RWPE1 (cell line): ENCODE measurements at regions not wholly inside any gene's neighbourhood (a gene's known extent, or its start where the extent isn't known, plus 50 kb on each side); places are given as distances from the start of the nearest gene placed in this dataset.
"Not testable (repeated sequence)": the region's sequence is repeated elsewhere in the genome, so short reads cannot be mapped to it uniquely, and the experiment has no call there.

Source experiments
- CTCF ChIA-PET: fragments of 350-600 bp; sonication (Branson Sonifier 250); formaldehyde crosslinking; extraction: SDS; loops from one replicate; lab custom pipeline; 2021; lab: Yijun Ruan, JAX
- POLR2A ChIA-PET: fragments of 400-600 bp; formaldehyde crosslinking; extraction: SDS; loops from one replicate; lab custom pipeline; 2020; ENCODE audit warnings: antibody characterized with exemption; ENCODE audit not compliant: low non-redundant PET; lab: Yijun Ruan, JAX
- DNase-seq: peaks from one replicate; pipeline ENCODE4 v3.0.0; 2012; ENCODE audit warnings: low spot score
- H3K27ac ChIP-seq: fragments of 450-650 bp; 2 replicates; pipeline ENCODE4 v1.5.1; 2017
- CTCF ChIP-seq: fragments of 450-650 bp; conservative IDR thresholded peaks from 2 replicates; pipeline ENCODE4 v1.5.1; 2017; ENCODE audit warnings: low read depth, mild to moderate bottlenecking

GRCh38 chr19:56976300-56976699, 135.8 kb upstream of the PEG3 start:
- no peak for TF ChIP-seq CTCF
- no peak for DNase-seq
- CTCF ChIA-PET: no interaction called here
- POLR2A ChIA-PET: no interaction called here
- no peak overlapping the region for H3K27ac ChIP-seq

- H3K27ac ChIP-seq: no peak overlapping the region
- ChIA-PET CTCF (no interaction called here), POLR2A (no interaction called here)
- no peak for TF ChIP-seq CTCF
- DNase-seq: no peak
Measured at GRCh38 chr19:56976995-56977906, 136.7 kb upstream of the PEG3 start.

- DNase-seq: no peak
- no peak for TF ChIP-seq CTCF
- ChIA-PET CTCF (no interaction called here), POLR2A (no interaction called here)
- H3K27ac ChIP-seq: no peak overlapping the region
Measured at GRCh38 chr19:56978023-56978565, 137.6 kb upstream of the PEG3 start.

GRCh38 chr19:56980326-56980725, 139.5 kb upstream of the USP29 start:
- H3K27ac ChIP-seq, POLR2A ChIA-PET, DNase-seq, CTCF ChIA-PET: not testable (repeated sequence)

GRCh38 chr19:56980906-56981305, 138.9 kb upstream of the USP29 start:
- CTCF ChIA-PET: no interaction called here
- no peak for TF ChIP-seq CTCF
- POLR2A ChIA-PET: no interaction called here
- no peak overlapping the region for H3K27ac ChIP-seq
- DNase-seq: no peak

- POLR2A ChIA-PET, DNase-seq, CTCF ChIA-PET, H3K27ac ChIP-seq: not testable (repeated sequence)
Measured at GRCh38 chr19:56981440-56981839, 138.3 kb upstream of the USP29 start.

GRCh38 chr19:56983171-56983570, 136.6 kb upstream of the USP29 start:
- TF ChIP-seq CTCF: no peak
- CTCF ChIA-PET: no interaction called here
- POLR2A ChIA-PET: no interaction called here
- no peak overlapping the region for H3K27ac ChIP-seq
- no peak for DNase-seq
